GM12878 (cell line): ENCODE measurements at regions not wholly inside any gene's neighbourhood (a gene's known extent, or its start where the extent isn't known, plus 50 kb on each side); places are given as distances from the start of the nearest gene placed in this dataset.
"Not testable (repeated sequence)": the region's sequence is repeated elsewhere in the genome, so short reads cannot be mapped to it uniquely, and the experiment has no call there.

Experiments used
- ASH2L ChIP-seq: fragments of 300-600, 200-600 bp; sonication (generic); IDR thresholded peaks from 2 replicates; pipeline ENCODE4 v1.6.1; 2017; ENCODE audit warnings: low read depth, mild to moderate bottlenecking, borderline replicate concordance
- CTCF ChIP-seq, 3 experiments: IDR thresholded peaks in 2 of 3; conservative IDR thresholded peaks in 1 of 3; 2 replicates each; pipeline ENCODE4 v1.5.1; 2011; ENCODE audit warnings: low read depth in 3 of 3, low read length in 3 of 3, mild to moderate bottlenecking in 3 of 3, control low read depth in 2 of 3, moderate library complexity in 2 of 3, inconsistent platforms in 1 of 3, mixed read lengths in 1 of 3; ENCODE audit not compliant: control insufficient read depth in 2 of 3, insufficient read depth in 1 of 3; ENCODE audit errors: extremely low read depth in 1 of 3
- DPF2 ChIP-seq: fragments of 450-650 bp; IDR thresholded peaks from 2 replicates; pipeline ENCODE4 v1.6.1; 2017; ENCODE audit warnings: mild to moderate bottlenecking
- HDAC2 ChIP-seq: fragments of 200-600 bp; sonication (generic); IDR thresholded peaks from 2 replicates; pipeline ENCODE4 v1.6.1; 2017
- JUND ChIP-seq: IDR thresholded peaks from 2 replicates; pipeline ENCODE4 v1.6.1; 2012; ENCODE audit warnings: low read depth, mild to moderate bottlenecking, low read length, improper control_type of control experiment, moderate library complexity
- PBX3 ChIP-seq: IDR thresholded peaks from 2 replicates; pipeline ENCODE4 v1.6.1; 2011; ENCODE audit warnings: mild to moderate bottlenecking, low read depth, low read length, moderate library complexity; ENCODE audit not compliant: insufficient replicate concordance
- POLR2AphosphoS5 ChIP-seq: IDR thresholded peaks from 2 replicates; pipeline ENCODE4 v1.6.1; 2011; ENCODE audit warnings: mild to moderate bottlenecking, low read length, inconsistent platforms
- RELA ChIP-seq: fragments of 450-650 bp; IDR thresholded peaks from 2 replicates; pipeline ENCODE4 v1.8.0; 2014; ENCODE audit warnings: borderline replicate concordance; ENCODE audit not compliant: partially characterized antibody
- TARDBP ChIP-seq: IDR thresholded peaks from 2 replicates; pipeline ENCODE4 v1.6.1; 2016; ENCODE audit warnings: borderline replicate concordance
- ZNF274 ChIP-seq: IDR thresholded peaks from one replicate; pipeline ENCODE4 v1.8.0; 2011; ENCODE audit not compliant: insufficient read length, insufficient read depth
- ZZZ3 ChIP-seq: IDR thresholded peaks from 2 replicates; pipeline ENCODE4 v1.6.1; 2011; ENCODE audit warnings: low read depth; ENCODE audit not compliant: control insufficient read depth, insufficient read length
- TF ChIP-seq, protein P1 (sequence below): fragments of 450-650 bp; IDR thresholded peaks from 2 replicates; pipeline ENCODE4 v1.6.1; 2017; ENCODE audit warnings: mild to moderate bottlenecking, moderate library complexity

DNA sequence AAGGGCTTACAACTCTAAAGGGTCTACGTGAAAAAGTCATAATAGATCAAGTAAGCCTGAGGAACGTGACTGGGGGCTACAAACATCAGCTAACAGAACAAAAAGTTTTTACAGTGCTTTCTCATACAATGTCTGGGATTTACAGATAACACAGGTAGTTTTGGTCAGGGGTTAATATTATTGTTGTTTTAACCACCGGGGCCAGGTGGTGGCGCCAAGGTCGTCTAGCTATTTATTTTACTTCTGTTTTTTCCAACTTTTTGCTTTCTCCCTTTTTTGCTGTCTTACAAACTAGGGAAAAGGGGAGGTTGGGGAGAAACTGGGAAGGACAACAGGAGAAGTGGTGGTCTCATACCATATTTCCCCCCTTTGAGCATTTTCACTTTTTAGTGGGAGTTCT is 158.6 kb downstream of the UNC93B1 start:
- not testable (repeated sequence) for TF ChIP-seq ZZZ3; POLR2AphosphoS5; PBX3; TARDBP; ASH2L; HDAC2; ZNF274; JUND; CTCF (IDR thresholded peaks at IDR 0.05 in 2 of 3, conservative IDR thresholded peaks at IDR 0.05 in 1 of 3; ENCODE audit: control insufficient read depth in 2 of 3, extremely low read depth in 1 of 3, insufficient read depth in 1 of 3, low read depth in 3 of 3, low read length in 3 of 3); DPF2; RELA
- TF ChIP-seq, protein P1, sequence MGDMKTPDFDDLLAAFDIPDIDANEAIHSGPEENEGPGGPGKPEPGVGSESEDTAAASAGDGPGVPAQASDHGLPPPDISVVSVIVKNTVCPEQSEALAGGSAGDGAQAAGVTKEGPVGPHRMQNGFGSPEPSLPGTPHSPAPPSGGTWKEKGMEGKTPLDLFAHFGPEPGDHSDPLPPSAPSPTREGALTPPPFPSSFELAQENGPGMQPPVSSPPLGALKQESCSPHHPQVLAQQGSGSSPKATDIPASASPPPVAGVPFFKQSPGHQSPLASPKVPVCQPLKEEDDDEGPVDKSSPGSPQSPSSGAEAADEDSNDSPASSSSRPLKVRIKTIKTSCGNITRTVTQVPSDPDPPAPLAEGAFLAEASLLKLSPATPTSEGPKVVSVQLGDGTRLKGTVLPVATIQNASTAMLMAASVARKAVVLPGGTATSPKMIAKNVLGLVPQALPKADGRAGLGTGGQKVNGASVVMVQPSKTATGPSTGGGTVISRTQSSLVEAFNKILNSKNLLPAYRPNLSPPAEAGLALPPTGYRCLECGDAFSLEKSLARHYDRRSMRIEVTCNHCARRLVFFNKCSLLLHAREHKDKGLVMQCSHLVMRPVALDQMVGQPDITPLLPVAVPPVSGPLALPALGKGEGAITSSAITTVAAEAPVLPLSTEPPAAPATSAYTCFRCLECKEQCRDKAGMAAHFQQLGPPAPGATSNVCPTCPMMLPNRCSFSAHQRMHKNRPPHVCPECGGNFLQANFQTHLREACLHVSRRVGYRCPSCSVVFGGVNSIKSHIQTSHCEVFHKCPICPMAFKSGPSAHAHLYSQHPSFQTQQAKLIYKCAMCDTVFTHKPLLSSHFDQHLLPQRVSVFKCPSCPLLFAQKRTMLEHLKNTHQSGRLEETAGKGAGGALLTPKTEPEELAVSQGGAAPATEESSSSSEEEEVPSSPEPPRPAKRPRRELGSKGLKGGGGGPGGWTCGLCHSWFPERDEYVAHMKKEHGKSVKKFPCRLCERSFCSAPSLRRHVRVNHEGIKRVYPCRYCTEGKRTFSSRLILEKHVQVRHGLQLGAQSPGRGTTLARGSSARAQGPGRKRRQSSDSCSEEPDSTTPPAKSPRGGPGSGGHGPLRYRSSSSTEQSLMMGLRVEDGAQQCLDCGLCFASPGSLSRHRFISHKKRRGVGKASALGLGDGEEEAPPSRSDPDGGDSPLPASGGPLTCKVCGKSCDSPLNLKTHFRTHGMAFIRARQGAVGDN: not testable (repeated sequence)
